GM23248 (cell line): ENCODE measurements at regions not wholly inside any gene's neighbourhood (a gene's known extent, or its start where the extent isn't known, plus 50 kb on each side); places are given as distances from the start of the nearest gene placed in this dataset.

Source experiments
- DNase-seq: peaks from one replicate; pipeline ENCODE4 v3.0.0-alpha.2; 2015
- H2AFZ ChIP-seq: fragments of 200-600 bp; sonication (generic); 2 replicates; pipeline ENCODE4 v1.6.1; 2016; ENCODE audit warnings: antibody characterized with exemption
- H3F3A ChIP-seq: fragments of 200-600 bp; sonication (generic); 2 replicates; pipeline ENCODE4 v1.6.1; 2016; ENCODE audit warnings: mild to moderate bottlenecking, antibody characterized with exemption, mixed run types; ENCODE audit not compliant: insufficient read depth
- H3K27ac ChIP-seq: fragments of 200-600 bp; sonication (generic); 2 replicates; pipeline ENCODE4 v1.5.1; 2016; ENCODE audit warnings: mild to moderate bottlenecking
- H3K27me3 ChIP-seq: fragments of 200-600 bp; sonication (generic); replicated peaks from 2 replicates; pipeline ENCODE4 v1.6.1; 2016; ENCODE audit warnings: mild to moderate bottlenecking; ENCODE audit not compliant: insufficient read depth
- H3K36me3 ChIP-seq: fragments of 200-600 bp; sonication (generic); 2 replicates; pipeline ENCODE4 v1.6.1; 2016; ENCODE audit warnings: low read depth, mild to moderate bottlenecking
- H3K4me1 ChIP-seq: fragments of 200-600 bp; sonication (generic); 2 replicates; pipeline ENCODE4 v1.6.1; 2016; ENCODE audit warnings: mild to moderate bottlenecking; ENCODE audit not compliant: insufficient read depth
- H3K4me2 ChIP-seq: fragments of 200-600 bp; sonication (generic); one replicate; pipeline ENCODE4 v1.6.1; 2016; ENCODE audit warnings: mild to moderate bottlenecking; ENCODE audit not compliant: unreplicated experiment
- H3K4me3 ChIP-seq: fragments of 200-600 bp; sonication (generic); 2 replicates; pipeline ENCODE4 v1.5.1; 2016; ENCODE audit warnings: mild to moderate bottlenecking
- H3K79me2 ChIP-seq: fragments of 200-600 bp; sonication (generic); 2 replicates; pipeline ENCODE4 v1.6.1; 2016; ENCODE audit warnings: mild to moderate bottlenecking; ENCODE audit not compliant: insufficient read depth
- H3K9ac ChIP-seq: fragments of 200-600 bp; sonication (generic); 2 replicates; pipeline ENCODE4 v1.6.1; 2016; ENCODE audit warnings: mild to moderate bottlenecking
- H3K9me2 ChIP-seq: fragments of 200-600 bp; sonication (generic); 2 replicates; pipeline ENCODE4 v1.6.1; 2016; ENCODE audit warnings: mixed run types, mild to moderate bottlenecking, moderate library complexity; ENCODE audit not compliant: insufficient read depth
- H3K9me3 ChIP-seq: fragments of 200-600 bp; sonication (generic); one replicate; pipeline ENCODE4 v1.6.1; 2017; ENCODE audit warnings: low read depth
- H4K20me1 ChIP-seq: fragments of 200-600 bp; sonication (generic); 2 replicates; pipeline ENCODE4 v1.6.0; 2016; ENCODE audit not compliant: insufficient read depth
- EZH2 ChIP-seq: fragments of 200-600 bp; sonication (generic); IDR thresholded peaks from 2 replicates; pipeline ENCODE4 v1.6.1; 2018; ENCODE audit warnings: antibody characterized with exemption, mild to moderate bottlenecking; ENCODE audit not compliant: insufficient read depth, poor library complexity, severe bottlenecking
- EZH2phosphoT487 ChIP-seq: fragments of 200-600 bp; sonication (generic); IDR thresholded peaks from 2 replicates; pipeline ENCODE4 v1.6.1; 2018; ENCODE audit warnings: antibody characterized with exemption, moderate library complexity, mild to moderate bottlenecking, low read depth; ENCODE audit not compliant: insufficient read depth
- WGBS, 2 experiments: methylation state at CpG; one replicate each; pipeline ENCODE4 v1.1.6; 2015 to 2017; ENCODE audit warnings: low lambda C conversion rate in 2 of 2, low coverage in 1 of 2; ENCODE audit errors: missing lambda C conversion rate in 2 of 2; 5-methylcytosine and 5-hydroxymethylcytosine counted together
- in situ Hi-C: fragments of 300-500 bp; cut with MboI; formaldehyde crosslinking; loops from 2 replicates; pipeline ENCODE4 v1.15.0; 2020

DNA sequence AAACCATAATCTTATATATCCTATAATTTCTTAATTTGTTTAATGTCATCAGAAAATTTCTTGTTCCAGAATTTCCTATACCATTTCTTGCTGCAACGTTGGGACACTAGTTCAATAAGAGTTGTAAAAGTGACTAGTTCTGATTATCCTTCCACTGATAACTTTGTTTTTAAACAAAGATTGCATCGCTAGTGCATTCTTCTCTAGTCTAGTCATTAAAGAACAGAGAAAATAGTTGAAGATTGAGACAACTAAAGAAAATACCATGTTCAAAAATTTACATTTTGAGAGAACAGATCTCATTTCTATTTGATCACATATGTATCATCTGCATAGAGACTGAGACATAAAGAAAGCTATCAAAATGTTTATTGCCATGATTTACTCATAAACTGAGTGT is 1888.2 kb downstream of the EFNA5 start:
- in situ Hi-C loops: no loop called here
- WGBS, 2 experiments: 49% methylated on average over 2 of the region's 2 CpGs
- H3K9me3 ChIP-seq: no peaks in the 10 kb centered on the region

DNA sequence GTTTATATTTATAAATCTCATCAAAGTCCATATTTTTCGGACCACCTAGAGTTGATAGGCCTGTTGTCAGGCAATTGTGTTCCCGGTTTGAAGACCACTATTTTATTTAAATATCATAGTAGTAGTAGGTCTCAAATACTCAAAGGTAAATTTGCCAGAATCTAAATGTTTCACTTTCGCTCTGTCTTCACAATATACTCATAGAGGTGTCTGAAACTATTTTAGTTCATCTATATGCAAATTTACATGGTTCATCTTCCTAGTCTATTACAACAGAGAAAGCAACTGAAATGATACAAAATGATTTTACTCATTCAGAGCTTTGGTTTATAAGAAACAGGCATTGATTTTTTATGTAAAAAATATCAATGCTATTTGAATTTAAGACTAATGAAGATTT is 1897.5 kb downstream of the EFNA5 start:
- no peak overlapping the region for H3K4me2 ChIP-seq
- no peak overlapping the region for H3K27ac ChIP-seq
- no peaks in the 10 kb centered on the region for H3K27me3 ChIP-seq
- H2AFZ ChIP-seq: no peak overlapping the region
- DNase-seq: no peak
- 17 to 35% methylated on average over 3 of the region's 3 CpGs for WGBS, 2 experiments
- in situ Hi-C loops: no loop called here
- H3K9me2 ChIP-seq: no peaks in the 10 kb centered on the region
- no peaks in the 10 kb centered on the region for H3K79me2 ChIP-seq
- no peaks in the 10 kb centered on the region for H3K4me1 ChIP-seq
- no peaks in the 10 kb centered on the region for H3K9me3 ChIP-seq
- no peaks in the 10 kb centered on the region for H3F3A ChIP-seq
- H3K9ac ChIP-seq: no peak overlapping the region
- no peak overlapping the region for H3K4me3 ChIP-seq
- no peaks in the 10 kb centered on the region for H3K36me3 ChIP-seq
- no peaks in the 10 kb centered on the region for H4K20me1 ChIP-seq
- TF ChIP-seq EZH2phosphoT487 (no peak), EZH2 (no peak)

More for the DNA sequence above, 1888.2 kb downstream of the EFNA5 start:
- H3K27me3 ChIP-seq: no peaks in the 10 kb centered on the region
- H3K79me2 ChIP-seq: no peaks in the 10 kb centered on the region
- TF ChIP-seq EZH2 (no peak), EZH2phosphoT487 (no peak)
- H3K4me2 ChIP-seq: no peak overlapping the region
- no peak overlapping the region for H3K9ac ChIP-seq
- H4K20me1 ChIP-seq: no peaks in the 10 kb centered on the region
- no peaks in the 10 kb centered on the region for H3K4me1 ChIP-seq
- no peak overlapping the region for H3K27ac ChIP-seq
- H3K9me2 ChIP-seq: no peaks in the 10 kb centered on the region
- H2AFZ ChIP-seq: no peak overlapping the region
- no peak for DNase-seq
- no peaks in the 10 kb centered on the region for H3K36me3 ChIP-seq
- H3K4me3 ChIP-seq: no peak overlapping the region
- no peaks in the 10 kb centered on the region for H3F3A ChIP-seq

DNA sequence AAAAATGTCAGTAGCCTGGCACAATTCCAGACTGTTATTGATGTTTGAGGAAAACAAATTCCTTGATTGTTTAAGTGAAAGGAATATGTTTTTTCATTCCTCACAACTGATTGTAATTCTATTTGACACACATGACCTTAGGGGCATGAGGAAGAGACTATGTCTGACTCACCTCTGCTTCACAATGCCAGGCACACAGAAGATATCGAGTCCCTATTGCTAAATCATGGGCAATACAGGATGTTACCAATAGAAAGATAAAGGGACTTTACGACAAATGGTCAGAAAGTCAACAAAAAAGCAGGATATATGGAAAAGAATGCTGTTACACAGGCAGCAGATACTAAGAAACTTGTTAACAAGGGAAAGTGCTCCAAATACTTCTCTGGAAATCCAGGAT is 1903.5 kb downstream of the EFNA5 start:
- in situ Hi-C loops: no loop called here
- no peak for DNase-seq
- no peak for TF ChIP-seq EZH2phosphoT487
- TF ChIP-seq EZH2: no peak
- H3K9me2 ChIP-seq: no peaks in the 10 kb centered on the region
- H2AFZ ChIP-seq: no peak overlapping the region
- H3K4me3 ChIP-seq: no peak overlapping the region
- H4K20me1 ChIP-seq: no peaks in the 10 kb centered on the region
- H3F3A ChIP-seq: no peaks in the 10 kb centered on the region
- H3K4me2 ChIP-seq: no peak overlapping the region
- H3K27me3 ChIP-seq: no peaks in the 10 kb centered on the region
- H3K9ac ChIP-seq: no peak overlapping the region
- no peaks in the 10 kb centered on the region for H3K4me1 ChIP-seq
- H3K27ac ChIP-seq: no peak overlapping the region
- no peaks in the 10 kb centered on the region for H3K9me3 ChIP-seq
- H3K36me3 ChIP-seq: no peaks in the 10 kb centered on the region
- no peaks in the 10 kb centered on the region for H3K79me2 ChIP-seq
- 42 to 45% methylated on average over 2 of the region's 2 CpGs for WGBS, 2 experiments

DNA sequence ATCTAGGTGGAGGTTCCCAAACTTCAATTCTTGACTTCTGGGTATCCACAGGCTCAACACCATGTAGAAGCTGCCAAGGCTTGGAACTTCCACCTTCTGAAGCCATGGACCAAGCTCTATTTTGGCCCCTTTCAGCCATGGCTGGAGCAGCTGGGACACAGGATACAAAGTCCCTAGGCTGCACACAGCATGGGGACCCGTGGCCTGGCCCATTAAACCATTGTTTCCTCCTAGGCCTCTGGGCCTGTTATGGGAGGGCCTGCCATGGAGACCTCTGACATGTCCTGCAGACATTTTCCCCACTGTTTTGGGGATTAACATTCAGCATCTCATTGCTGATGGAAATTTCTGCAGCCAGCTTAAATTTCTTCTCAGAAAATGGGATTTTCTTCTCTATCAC is 1908.0 kb downstream of the EFNA5 start:
- Histone ChIP-seq H2AFZ (no peak overlapping the region), H3F3A (no peaks in the 10 kb centered on the region)

DNA sequence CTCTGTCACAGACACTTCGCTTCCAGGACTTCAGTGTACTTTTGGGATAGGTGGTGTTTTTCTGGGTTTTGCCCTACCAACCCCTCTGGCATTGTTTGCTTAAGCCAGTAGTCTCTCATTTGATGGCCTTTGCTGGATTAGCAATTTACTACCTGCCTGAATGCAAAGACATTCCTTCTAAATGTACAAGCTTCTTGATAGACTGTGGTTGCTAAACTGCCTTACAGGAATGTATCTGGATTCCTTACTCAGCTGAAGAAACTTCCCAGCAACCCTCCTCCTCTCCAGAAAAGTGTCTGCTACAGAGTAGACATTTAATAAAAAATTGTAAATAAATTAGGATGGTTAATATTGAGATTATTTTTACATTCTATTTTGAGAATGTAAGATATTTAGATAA is 1916.7 kb downstream of the EFNA5 start:
- H3K9me2 ChIP-seq: no peaks in the 10 kb centered on the region
- TF ChIP-seq EZH2phosphoT487 (no peak), EZH2 (no peak)
- no peak overlapping the region for H3K9ac ChIP-seq
- no peak overlapping the region for H2AFZ ChIP-seq
- no peaks in the 10 kb centered on the region for H3K79me2 ChIP-seq
- no peaks in the 10 kb centered on the region for H3K4me1 ChIP-seq
- no peak overlapping the region for H3K4me2 ChIP-seq
- 14 to 27% methylated on average over 1 of the region's 1 CpG for WGBS, 2 experiments
- H3K27ac ChIP-seq: no peak overlapping the region
- H3K36me3 ChIP-seq: no peaks in the 10 kb centered on the region
- in situ Hi-C loops: no loop called here
- H4K20me1 ChIP-seq: no peaks in the 10 kb centered on the region
- DNase-seq: no peak
- H3F3A ChIP-seq: no peaks in the 10 kb centered on the region
- H3K4me3 ChIP-seq: no peak overlapping the region
- H3K27me3 ChIP-seq: no peaks in the 10 kb centered on the region
- H3K9me3 ChIP-seq: no peaks in the 10 kb centered on the region

More for the DNA sequence above, 1908.0 kb downstream of the EFNA5 start:
- H3K9ac ChIP-seq: no peak overlapping the region
- WGBS, 2 experiments: 0 to 7% methylated on average over 1 of the region's 1 CpG
- H3K4me1 ChIP-seq: no peaks in the 10 kb centered on the region
- no peaks in the 10 kb centered on the region for H4K20me1 ChIP-seq
- H3K4me2 ChIP-seq: no peak overlapping the region
- H3K79me2 ChIP-seq: no peaks in the 10 kb centered on the region
- TF ChIP-seq EZH2: no peak
- TF ChIP-seq EZH2phosphoT487: no peak
- no peak overlapping the region for H3K27ac ChIP-seq
- H3K9me2 ChIP-seq: no peaks in the 10 kb centered on the region
- H3K36me3 ChIP-seq: no peaks in the 10 kb centered on the region
- no peak for DNase-seq
- H3K9me3 ChIP-seq: no peaks in the 10 kb centered on the region
- in situ Hi-C loops: no loop called here
- no peaks in the 10 kb centered on the region for H3K27me3 ChIP-seq
- no peak overlapping the region for H3K4me3 ChIP-seq
